NCI-H345 treated with DMSO at 0.1 percent for 48 hours (cell line): ENCODE measurements at regions not wholly inside any gene's neighbourhood (a gene's known extent, or its start where the extent isn't known, plus 50 kb on each side); places are given as distances from the start of the nearest gene placed in this dataset.
"Not testable (repeated sequence)": the region's sequence is repeated elsewhere in the genome, so short reads cannot be mapped to it uniquely, and the experiment has no call there.

Source experiments
- DNase-seq: peaks from one replicate; lab custom pipeline; 2025; ENCODE audit not compliant: unreplicated experiment; lab: John Stamatoyannopoulos, UW

DNA sequence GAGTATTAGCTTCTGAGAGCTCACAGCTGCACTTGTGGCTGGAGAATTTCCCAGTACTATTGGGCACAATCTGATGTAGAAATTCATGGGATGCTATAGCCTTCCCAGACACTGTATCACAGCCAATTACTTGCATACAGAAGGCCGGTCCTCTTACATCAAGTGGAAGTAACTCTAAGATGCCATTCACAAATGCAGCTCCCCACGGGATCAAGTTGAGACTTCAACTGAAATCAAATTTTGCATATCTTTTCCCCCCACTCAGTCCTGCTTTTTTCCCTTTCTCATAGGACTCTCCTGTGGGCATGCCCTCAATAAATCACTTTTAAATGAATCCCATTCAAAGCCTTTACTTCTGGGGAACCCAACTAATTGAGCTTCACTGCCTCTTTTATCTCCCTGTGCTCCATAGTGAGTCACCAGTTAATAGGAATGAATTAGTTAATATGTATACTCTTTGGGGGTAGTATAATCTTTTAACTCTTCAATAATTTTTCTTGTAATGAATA, 1970.8 kb downstream of the OLFM4 start:
- DNase-seq = no peak

DNA sequence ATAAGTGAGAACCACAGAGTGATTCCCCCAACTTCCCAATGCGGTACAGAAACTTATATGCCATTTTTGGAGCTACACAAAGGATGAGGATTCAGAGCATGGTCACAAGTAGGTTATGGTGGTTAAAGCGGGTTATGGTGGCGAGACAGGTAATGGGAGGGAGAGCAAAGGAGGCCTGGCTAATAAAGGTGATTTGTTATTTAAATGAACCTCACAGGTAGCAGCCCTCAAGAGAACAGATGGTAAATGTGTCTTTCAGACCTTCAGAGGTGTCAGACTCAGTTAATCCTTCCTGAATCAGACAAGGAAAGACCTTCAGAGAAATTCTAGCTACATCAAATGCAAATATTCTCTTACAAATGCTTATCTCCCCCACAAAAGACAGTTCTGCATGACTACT, 1971.4 kb downstream of the OLFM4 start:
- no peak for DNase-seq

- no peak for DNase-seq
Measured at GRCh38 chr13:55000844-55001243, 1972.2 kb downstream of the OLFM4 start.

DNA sequence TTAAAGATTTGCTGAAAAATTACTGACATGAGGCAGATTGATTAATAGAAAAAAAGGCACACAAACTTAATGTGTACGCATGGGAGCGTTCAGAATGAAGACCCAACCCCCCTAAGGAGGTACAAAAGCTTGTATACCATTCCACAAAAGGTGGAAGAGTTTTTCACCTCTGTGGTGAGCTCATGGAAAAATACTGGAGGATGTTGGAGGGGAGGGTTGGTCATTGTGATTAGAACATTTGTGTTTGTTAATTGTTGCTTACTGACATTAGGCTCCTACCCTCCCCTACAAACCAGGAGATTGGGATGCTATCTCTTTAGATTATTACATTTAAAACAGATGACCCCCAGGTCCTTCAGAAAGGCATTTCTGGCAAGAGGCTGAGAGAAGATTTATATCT, 1973.3 kb downstream of the OLFM4 start:
- no peak for DNase-seq

DNA sequence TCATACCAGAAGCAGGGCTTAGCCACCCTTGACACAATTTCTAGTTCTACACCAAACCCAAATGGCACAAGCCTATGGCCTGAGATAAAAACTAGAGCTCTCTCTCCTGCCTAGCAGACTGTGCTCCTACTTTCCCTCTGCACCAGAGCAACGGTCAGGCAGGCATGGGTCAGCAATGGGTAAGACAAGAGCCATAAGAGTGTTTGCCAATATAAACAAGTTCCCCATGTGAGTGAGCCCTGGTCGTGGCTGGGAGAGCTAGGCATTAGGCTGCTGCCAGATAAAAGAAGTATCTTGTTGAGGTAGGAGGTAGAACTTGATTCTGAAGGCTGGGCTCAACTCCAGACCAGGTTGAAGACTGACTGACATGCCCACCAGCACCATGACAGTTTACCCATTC, 1979.1 kb downstream of the OLFM4 start:
- DNase-seq = no peak

DNA sequence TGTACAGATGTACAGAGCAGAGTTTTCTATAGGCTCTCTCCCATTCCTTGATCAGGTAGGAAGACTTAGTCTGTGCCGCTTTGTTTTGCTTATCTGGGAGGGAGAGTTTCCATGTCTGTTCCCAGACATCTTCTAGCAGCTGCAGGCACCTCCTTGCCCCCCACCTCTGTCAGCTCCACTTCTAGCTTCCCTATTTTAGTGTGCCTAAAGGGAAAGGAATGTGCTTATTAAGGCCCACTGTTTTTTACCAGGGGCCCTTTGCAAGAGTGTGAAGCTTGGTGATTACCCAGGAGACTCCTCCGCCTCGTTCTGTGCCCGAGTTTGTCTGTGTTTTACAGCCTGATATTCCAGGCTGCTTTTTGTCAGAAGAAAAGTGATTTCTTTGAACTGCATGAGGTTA, 1984.4 kb downstream of the OLFM4 start:
- no peak for DNase-seq

GRCh38 chr13:55029280-55029679, 2000.7 kb downstream of the OLFM4 start:
- DNase-seq = no peak

DNA sequence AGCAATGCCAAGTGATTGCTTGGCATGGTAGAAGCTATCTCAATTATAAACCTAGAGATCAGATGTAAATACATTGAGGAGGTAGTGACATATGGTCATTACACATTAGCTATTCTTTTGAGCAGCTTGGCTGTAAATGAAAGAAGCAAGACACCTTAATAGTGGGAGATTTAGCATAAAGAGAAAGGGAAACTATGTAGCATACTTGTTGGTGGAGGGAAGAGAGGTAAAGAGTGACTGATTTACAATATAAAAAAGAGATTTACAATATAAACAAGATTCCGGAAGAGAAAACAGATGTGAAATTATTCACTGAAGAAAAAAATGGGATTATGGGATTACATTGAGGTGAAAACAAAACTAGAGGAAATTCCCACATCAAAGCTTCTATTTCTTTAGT, 2009.6 kb downstream of the OLFM4 start:
- no peak for DNase-seq

DNA sequence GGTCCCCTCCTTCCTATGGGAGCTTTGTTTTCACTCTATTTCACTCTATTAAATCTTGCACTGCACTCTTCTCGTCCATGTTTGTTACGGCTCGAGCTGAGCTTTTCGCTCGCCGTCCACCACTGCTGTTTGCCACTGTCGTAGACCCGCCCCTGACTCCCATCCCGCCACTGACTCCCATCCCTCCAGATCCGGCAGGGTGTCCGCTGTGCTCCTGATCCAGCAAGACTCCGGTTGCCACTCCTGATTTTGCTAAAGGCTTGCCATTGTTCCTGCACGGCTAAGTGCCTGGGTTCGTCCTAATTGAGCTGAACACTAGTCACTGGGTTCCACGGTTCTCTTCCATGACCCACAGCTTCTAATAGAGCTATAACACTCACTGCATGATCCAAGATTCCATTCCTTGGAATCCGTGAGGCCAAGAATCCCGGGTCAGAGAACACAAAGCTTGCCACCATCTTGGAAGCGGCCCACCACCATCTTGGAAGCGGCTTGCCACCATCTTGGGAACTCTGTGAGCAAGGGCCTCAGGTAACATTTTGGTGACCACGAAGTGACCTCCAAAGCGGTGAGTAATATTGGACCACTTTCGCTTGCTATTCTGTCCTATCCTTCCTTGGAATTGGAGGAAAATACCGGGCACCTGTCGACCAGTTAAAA, 2025.4 kb downstream of the OLFM4 start:
- DNase-seq = not testable (repeated sequence)

- DNase-seq = not testable (repeated sequence)
Measured at GRCh38 chr13:55055666-55056065, 2027.1 kb downstream of the OLFM4 start.

GRCh38 chr13:55062662-55063061, 2034.0 kb downstream of the OLFM4 start:
- DNase-seq = no peak

DNA sequence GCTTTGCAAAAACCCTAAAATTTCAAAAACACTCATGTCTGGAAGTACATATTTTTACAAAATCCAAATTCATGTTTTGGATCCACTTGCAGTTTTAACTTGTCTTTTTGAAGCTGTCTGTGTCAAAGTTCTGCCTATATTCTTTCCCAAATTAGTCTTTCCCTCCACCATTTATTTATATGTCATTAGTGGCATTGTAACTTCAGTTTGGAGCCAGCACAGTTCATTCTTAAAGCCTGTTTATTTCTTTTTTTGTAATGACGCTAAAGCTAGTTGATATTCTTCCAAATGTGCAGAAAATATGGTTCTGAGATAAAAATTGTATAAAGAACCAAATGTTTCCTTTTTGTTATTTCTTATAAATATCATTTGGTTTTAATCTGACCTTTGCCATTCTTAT, 2039.3 kb downstream of the OLFM4 start:
- DNase-seq = no peak

- DNase-seq = no peak
Measured at GRCh38 chr13:55069746-55070145, 2041.1 kb downstream of the OLFM4 start.

DNA sequence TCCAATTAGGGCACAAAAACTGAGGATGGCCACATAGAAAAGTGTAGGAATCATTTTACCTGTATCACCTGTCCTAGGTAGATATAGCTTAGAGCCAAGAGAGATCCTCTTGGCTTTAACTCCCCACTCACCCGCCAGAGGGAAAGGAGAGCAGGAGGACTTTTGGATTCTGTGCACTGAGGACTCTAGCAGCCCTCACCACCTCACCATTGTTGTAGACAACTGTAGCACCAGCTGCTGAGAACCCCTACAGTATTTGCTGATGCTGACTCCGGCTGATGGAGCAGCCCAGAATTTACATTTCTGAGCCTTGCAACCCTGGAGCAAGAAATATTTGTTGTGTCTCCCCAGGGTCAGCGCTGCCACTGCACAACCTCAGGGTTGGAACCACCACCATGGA, 2044.4 kb downstream of the OLFM4 start:
- DNase-seq = no peak

DNA sequence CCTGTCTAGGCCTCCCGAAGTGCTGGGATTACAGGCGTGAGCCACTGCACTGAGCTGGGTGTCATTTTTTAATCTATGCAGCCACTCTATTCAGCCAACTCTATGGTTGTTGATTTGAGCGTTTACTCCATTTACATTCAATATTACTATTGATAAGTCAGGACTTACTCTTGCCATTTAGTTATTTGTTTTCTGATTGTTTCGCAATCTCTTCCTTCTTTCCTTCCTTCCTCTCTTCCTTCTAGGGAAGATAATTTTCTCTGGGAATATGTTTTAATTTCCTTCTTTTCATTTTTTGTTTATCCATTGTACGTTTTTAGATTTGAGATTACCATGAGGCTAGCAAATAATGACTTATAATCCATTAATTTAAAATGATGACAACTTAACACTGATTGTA, 2056.0 kb downstream of the OLFM4 start:
- DNase-seq = no peak

- DNase-seq = no peak
Measured at GRCh38 chr13:55087085-55087484, 2053.6 kb upstream of the PRR20A start.

DNA sequence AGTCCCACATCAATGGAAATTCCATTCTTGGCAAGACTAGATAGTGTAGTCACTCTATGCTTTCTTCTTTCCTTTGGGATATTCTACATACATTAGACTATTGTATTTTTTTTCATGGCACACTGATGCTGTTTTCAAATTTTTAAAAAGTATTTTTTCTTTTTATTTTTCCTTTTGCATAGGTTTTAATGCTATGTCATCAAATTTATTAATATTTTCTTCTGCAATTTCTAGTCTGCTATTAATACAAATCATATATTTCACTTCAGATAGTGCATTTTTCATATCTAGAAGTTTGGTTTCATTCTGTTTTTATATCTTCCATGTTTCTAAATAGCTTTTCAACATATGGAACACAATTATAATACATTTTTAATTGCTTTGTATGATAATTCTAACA, 2050.1 kb upstream of the PRR20A start:
- DNase-seq = no peak

DNA sequence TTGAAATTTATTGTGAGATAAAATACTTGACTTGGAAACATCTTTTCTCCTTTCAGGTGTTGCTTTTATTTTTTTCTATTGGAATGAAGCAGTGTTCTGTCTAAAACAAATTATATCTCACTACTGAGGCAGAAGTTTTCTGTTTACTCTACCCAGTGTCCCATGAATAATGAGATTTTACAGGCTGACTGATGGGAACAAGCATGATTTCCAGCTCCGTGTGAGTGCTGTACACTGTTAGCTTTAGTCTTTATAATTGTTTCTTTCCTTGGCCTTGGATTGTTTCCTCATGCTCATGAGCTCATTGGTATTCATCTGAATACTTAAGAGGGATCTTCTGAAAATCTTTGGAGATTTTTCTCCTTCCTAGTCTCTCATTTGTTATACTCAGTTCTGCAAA, 2049.5 kb upstream of the PRR20A start:
- no peak for DNase-seq

GRCh38 chr13:55106509-55106908, 2034.2 kb upstream of the PRR20A start:
- DNase-seq = no peak

- DNase-seq = no peak
Measured at GRCh38 chr13:55120631-55121030, 2020.1 kb upstream of the PRR20A start.

GRCh38 chr13:55155046-55155445, 1985.7 kb upstream of the PRR20A start:
- DNase-seq = peak; percentile 56

DNA sequence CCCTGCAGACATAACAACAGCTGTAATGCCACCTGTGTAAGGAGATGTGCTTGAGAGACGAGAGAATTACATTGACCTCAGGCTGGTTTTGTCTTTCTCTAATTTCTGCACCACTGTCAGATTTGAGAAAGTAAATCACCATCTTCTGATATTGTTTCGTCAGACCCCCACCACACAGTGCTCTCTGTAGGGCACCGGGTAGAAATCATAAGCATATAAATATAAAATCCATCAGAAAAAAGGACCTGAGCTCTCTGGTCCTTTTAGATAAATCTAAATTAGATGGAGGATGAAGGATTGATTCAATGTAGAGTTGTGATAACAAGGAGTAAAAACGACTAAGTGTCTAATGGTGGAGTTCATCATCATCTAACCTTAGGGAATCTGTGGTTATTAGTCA, 1981.0 kb upstream of the PRR20A start:
- no peak for DNase-seq

DNA sequence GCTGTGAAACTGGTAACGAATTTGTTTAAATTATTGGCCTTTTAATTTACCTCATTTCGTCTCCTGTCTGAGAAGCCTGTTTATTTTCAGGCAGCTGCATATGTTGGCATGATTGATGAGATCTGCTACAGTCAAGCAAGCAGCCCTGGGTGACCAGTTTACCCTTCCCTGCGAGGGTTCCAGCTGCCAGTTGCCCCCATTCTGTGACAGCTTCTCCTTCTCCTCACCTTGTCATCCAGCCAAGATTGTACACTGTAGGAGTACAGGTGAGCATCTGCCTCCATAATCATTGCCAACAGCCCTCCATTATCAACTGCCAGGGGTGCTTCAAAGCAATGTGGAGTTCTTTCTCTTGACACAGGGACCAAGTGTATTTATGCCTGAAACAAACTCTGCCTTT, 1979.9 kb upstream of the PRR20A start:
- peak; percentile 69 for DNase-seq
